ENCODE measurements at regions not wholly inside any gene's neighbourhood (a gene's known extent, or its start where the extent isn't known, plus 50 kb on each side); places are given as distances from the start of the nearest gene placed in this dataset.
"Not testable (repeated sequence)": the region's sequence is repeated elsewhere in the genome, so short reads cannot be mapped to it uniquely, and the experiment has no call there.

DNA sequence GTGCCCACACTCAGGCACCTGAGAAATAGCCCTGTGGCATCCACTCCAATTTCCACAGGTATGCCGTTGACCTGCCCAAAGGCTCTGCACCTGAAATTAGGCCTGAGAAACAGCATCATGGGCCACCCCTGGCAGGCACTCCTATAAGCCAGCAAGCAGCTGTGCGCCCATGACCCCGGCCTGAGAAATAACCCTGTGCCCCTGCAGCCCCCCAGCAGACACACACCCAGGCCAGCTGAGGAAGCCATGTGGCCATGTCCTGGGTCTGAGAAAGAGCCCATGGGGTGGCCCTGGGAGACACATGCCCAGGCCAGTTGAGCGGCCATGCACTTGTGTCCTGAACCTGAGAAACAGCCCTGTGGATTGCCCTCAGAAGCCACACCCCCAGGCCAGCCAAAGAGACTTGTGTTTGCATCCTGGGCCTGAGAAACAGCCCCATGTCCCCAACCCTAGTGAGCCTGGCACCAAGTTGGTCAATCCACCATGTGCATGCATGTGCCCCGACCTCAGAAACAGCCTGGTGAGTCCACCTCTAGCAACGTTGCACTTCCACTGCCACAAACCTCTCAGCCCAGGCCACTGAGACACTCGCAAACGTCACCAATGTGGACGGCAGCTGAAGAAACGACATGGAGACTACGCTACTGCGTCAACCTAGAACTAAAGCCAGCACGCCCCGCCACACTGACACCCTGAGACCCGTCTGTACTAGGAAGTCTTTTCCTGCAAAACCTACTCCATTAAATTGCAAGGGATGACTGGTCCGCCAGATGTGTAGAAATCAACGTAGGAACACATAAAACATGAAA is 411.9 kb downstream of the TMEM121 start:
- H3K4me3 ChIP-seq (ENCODE audit: low read depth, low read length) = no peak overlapping the region
- in situ Hi-C loops (cut with HindIII; ENCODE audit: low pct_ligation_motif_present, low sequenced_read_pairs) = no loop called here
- H3K27ac ChIP-seq = no peak overlapping the region
- no peak for DNase-seq
- TF ChIP-seq, protein P1, sequence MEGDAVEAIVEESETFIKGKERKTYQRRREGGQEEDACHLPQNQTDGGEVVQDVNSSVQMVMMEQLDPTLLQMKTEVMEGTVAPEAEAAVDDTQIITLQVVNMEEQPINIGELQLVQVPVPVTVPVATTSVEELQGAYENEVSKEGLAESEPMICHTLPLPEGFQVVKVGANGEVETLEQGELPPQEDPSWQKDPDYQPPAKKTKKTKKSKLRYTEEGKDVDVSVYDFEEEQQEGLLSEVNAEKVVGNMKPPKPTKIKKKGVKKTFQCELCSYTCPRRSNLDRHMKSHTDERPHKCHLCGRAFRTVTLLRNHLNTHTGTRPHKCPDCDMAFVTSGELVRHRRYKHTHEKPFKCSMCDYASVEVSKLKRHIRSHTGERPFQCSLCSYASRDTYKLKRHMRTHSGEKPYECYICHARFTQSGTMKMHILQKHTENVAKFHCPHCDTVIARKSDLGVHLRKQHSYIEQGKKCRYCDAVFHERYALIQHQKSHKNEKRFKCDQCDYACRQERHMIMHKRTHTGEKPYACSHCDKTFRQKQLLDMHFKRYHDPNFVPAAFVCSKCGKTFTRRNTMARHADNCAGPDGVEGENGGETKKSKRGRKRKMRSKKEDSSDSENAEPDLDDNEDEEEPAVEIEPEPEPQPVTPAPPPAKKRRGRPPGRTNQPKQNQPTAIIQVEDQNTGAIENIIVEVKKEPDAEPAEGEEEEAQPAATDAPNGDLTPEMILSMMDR (IDR thresholded peaks at IDR 0.05; ENCODE audit: low read depth, low read length, missing control alignments) = no peak
- no peaks in the 10 kb centered on the region for H3K27me3 ChIP-seq (replicated peaks)
- H3K36me3 ChIP-seq (replicated peaks) = no peaks in the 10 kb centered on the region

DNA sequence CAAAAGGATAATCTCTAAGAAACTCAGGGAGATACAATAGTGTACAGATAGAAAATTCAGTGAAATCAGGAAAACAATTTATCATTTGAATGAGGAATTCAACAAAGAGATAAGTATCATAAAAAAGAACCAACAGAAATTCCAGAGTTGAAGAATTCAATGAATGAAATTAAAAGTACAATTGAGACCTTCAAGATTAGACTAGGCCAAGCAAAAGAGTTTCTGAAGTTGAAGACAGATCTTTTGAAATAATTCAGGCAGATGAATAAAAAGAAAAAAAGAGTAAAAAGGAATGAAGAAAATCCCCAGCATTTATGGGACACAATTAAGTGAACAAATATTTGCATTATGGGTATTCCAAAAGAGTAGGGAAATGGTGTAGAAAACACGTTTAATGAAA is 412.6 kb downstream of the TMEM121 start:
- Histone ChIP-seq H3K4me3 (ENCODE audit: low read depth, low read length) (no peak overlapping the region), H3K27me3 (replicated peaks) (no peaks in the 10 kb centered on the region), H3K36me3 (replicated peaks) (no peaks in the 10 kb centered on the region), H3K27ac (no peak overlapping the region)
- in situ Hi-C loops (cut with HindIII; ENCODE audit: low pct_ligation_motif_present, low sequenced_read_pairs) = no loop called here
- TF ChIP-seq, protein P1 (IDR thresholded peaks at IDR 0.05; ENCODE audit: low read depth, low read length, missing control alignments) = no peak
- DNase-seq = no peak

DNA sequence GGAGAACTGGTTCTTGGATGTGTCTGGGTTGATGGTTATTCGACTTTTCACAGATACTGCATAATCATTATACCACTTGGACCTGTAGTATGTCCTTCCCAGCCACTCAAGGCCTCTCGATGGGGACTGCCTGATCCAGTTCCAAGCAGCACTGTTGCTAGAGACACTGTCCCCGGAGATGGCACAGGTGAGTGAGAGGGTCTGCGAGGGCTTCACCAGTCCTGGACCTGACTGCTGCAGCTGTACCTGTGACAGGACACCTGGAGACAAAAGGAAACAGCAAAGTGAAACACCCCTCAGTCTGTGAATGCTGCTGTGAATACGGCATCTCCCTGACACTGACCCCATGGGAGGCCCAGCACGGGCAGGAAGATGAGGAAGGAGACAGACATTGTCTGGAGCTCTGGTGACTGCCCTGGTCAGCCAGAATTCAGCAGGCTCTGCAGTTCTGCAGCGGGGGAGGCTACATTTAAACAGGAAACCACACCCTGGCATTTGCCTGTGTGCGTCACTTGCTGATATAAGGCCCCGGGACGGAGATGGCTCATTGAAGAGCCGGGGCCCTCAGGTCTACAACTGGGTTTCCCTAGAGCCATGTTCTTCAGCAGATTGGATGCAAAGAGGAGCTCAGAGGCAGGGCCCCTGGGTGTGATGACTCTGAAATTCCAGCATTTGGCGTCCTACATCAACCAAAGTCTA is 413.6 kb downstream of the TMEM121 start:
- no peak for DNase-seq

DNA sequence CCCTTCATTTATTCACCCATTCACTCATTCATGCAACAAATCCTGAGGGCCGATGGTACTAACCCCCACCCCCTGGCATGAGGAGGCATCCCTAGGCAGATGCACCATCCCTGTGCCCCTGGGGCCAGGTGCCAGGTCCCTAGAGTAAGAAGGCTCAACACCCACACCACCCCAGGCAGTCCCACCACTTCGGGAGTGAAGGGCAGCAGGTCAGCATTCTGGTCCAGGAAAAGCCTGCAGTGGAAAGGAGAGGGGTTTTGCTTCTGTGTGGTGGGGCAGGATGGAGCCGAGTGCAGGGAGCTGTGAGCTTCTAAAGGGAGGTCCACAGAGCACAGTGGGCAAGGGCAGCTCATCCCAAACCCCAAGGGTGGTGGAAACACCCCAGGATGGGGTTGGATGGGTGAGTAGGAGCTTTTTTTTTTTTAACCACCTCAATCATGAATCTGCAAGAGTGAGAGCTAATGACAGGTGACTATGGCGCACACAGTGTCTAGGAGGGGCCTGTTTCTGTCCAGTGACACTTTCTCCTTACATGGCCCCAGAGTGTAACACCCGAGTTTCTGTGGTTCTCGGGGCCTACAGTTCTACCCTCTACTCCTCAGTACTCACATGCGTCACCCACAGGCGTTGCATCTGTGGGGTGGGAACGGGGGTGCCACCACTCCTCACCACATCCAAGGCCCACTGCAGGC is 414.3 kb downstream of the TMEM121 start:
- Histone ChIP-seq H3K27me3 (replicated peaks) (no peaks in the 10 kb centered on the region), H3K4me3 (ENCODE audit: low read depth, low read length) (no peak overlapping the region), H3K36me3 (replicated peaks) (no peaks in the 10 kb centered on the region), H3K27ac (no peak overlapping the region)
- in situ Hi-C loops (cut with HindIII; ENCODE audit: low pct_ligation_motif_present, low sequenced_read_pairs) = no loop called here
- TF ChIP-seq, protein P1 (IDR thresholded peaks at IDR 0.05; ENCODE audit: low read depth, low read length, missing control alignments) = no peak
- no peak for DNase-seq

More for the DNA sequence above, 413.6 kb downstream of the TMEM121 start:
- TF ChIP-seq, protein P1 (IDR thresholded peaks at IDR 0.05; ENCODE audit: low read depth, low read length, missing control alignments) = no peak
- no peak overlapping the region for H3K4me3 ChIP-seq (ENCODE audit: low read depth, low read length)
- H3K27me3 ChIP-seq (replicated peaks) = no peaks in the 10 kb centered on the region
- no peak overlapping the region for H3K27ac ChIP-seq
- H3K36me3 ChIP-seq (replicated peaks) = no peaks in the 10 kb centered on the region
- in situ Hi-C loops (cut with HindIII; ENCODE audit: low pct_ligation_motif_present, low sequenced_read_pairs) = no loop called here

DNA sequence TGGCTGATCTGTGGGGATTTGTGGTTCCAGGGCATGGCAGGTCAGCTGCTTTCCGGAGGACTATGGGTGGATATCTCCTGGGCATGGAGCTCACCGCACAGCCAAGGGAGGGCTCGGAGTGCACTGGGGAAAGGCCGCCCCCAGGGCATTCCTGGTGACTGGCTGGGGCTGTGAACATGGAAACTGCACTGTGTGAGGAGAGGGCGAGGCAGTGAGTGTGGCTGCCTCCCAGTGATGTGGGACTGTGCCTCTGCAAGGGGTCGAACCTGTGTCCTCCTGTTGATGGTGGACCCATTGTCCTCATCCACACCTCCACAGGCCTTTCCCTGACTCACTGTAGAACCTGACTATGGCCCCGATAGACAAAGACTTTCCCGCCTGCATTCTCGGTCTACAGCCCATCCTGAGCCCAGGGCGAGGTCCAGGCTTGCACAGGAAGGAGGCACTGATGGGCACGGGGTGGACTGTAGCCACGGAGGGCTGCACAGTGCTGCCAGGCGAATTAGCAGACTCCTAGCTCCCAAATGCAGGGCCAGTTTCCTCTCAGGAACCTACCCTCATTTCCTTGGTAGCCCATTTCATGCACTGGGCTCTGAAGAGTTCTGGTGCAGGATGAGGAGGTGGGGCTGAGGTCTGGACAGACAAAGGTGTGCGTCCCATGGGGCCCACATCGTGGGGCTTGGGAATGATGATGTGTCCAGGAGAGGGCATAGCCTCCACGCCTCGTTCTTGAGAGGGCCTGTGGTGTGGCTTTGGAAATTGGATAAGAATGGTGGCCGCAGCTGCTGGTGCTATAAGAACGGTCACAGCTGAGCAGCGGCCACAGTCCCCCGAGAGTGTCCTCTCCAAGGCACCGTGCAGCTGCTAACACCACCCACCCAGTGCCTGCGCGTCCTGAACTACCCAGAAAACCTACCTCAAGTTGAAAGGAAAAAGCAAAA is 415.1 kb downstream of the TMEM121 start:
- H3K36me3 ChIP-seq (replicated peaks) = no peaks in the 10 kb centered on the region
- H3K4me3 ChIP-seq (ENCODE audit: low read depth, low read length) = no peak overlapping the region
- in situ Hi-C loops (cut with HindIII; ENCODE audit: low pct_ligation_motif_present, low sequenced_read_pairs) = no loop called here
- no peak overlapping the region for H3K27ac ChIP-seq
- TF ChIP-seq, protein P1 (IDR thresholded peaks at IDR 0.05; ENCODE audit: low read depth, low read length, missing control alignments) = no peak
- DNase-seq = no peak
- H3K27me3 ChIP-seq (replicated peaks) = no peaks in the 10 kb centered on the region

DNA sequence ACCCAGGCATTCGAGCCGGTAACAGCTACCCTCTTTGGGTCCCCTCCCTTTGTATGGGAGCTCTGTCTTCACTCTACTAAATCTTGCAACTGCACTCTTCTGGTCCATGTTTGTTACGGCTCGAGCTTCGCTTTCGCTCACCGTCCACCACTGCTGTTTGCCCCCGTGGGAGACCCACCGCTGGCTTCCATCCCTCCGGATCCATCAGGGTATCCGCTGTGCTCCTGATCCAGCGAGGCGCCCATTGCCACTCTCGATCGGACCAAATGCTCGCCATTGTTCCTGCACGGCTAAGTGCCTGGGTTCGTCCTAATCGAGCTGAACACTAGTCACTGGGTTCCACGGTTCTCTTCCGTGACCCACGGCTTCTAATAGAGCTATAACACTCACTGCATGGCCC is 416.3 kb downstream of the TMEM121 start:
- in situ Hi-C loops (cut with HindIII; ENCODE audit: low pct_ligation_motif_present, low sequenced_read_pairs); H3K27me3 ChIP-seq (replicated peaks); H3K4me3 ChIP-seq (ENCODE audit: low read depth, low read length); DNase-seq; H3K27ac ChIP-seq; H3K36me3 ChIP-seq (replicated peaks): not testable (repeated sequence)

Data from brain microvascular endothelial cell (primary cell).